Bronchial epithelial cell (primary cell): ENCODE measurements at regions not wholly inside any gene's neighbourhood (a gene's known extent, or its start where the extent isn't known, plus 50 kb on each side); places are given as distances from the start of the nearest gene placed in this dataset.

Experiments
- DNase-seq: peaks from one replicate; pipeline ENCODE4 v3.0.0-alpha.2; 2010; ENCODE audit warnings: low read depth
- FAIRE-seq: peaks from 2 replicates; lab custom pipeline; 2011; peaks lifted over from hg19 to GRCh38; lab: Jason Lieb, UNC
- H3K27me3 ChIP-seq: 2 replicates; pipeline ENCODE4 v1.5.1; 2011; ENCODE audit warnings: low read length; ENCODE audit not compliant: control insufficient read depth, insufficient read depth
- H3K36me3 ChIP-seq: 2 replicates; pipeline ENCODE4 v1.5.1; 2011; ENCODE audit warnings: low read length; ENCODE audit not compliant: control insufficient read depth, insufficient read depth
- H3K4me3 ChIP-seq: 2 replicates; pipeline ENCODE4 v1.5.1; 2011; ENCODE audit warnings: mild to moderate bottlenecking, low read depth, low read length, control low read depth
- CTCF ChIP-seq: IDR thresholded peaks from 2 replicates; pipeline ENCODE4 v1.5.1; 2011; ENCODE audit warnings: mild to moderate bottlenecking, moderate library complexity, low read length, control low read depth, inconsistent platforms; ENCODE audit not compliant: insufficient read depth, severe bottlenecking

DNA sequence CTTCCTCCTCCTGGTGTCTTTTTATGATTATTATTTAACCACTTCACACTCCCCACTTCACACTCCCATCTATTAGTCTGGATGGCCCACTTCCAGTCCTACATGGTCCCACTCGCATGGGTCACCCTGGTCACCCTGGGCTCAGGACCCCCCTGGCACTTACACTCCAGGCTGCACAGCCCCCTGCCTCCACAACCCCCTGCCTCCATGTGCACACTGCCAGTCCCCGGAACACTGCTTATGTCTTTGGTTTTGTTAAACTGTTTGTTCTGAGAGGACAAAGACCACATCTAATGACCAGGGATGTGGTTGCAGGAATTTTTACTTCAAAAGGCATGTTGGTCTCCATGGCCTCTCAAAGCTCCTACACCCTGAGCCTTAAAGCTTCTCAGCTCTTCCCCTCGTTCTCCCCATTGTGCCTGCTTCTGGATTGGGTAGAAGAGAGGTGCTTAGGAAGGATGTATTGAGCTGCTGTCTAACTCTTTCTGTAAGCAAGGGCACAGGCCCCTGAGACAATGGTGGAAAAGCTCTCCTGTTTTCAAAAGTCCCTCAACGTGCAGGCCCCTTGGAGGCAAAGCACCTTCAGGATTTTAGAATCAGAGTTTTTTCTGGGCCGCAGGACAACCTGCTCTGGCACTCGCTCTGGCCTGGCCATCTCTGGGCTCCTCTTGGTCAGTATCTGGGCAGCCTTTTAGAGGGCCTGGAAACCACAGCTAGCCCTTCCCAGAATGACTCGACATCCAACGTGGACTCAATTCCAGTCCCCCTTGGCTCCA, 150.0 kb upstream of the HAAO start:
- no peak for DNase-seq
- Histone ChIP-seq H3K4me3 (no peak overlapping the region), H3K36me3 (no peaks in the 10 kb centered on the region), H3K27me3 (no peaks in the 10 kb centered on the region)
- FAIRE-seq, result no peak
- TF ChIP-seq CTCF, result no peak

- H3K27me3 ChIP-seq, result no peaks in the 10 kb centered on the region
- TF ChIP-seq CTCF, result no peak
- no peak overlapping the region for H3K4me3 ChIP-seq
- FAIRE-seq, result no peak
- H3K36me3 ChIP-seq, result no peaks in the 10 kb centered on the region
- DNase-seq, result no peak
These were observed 149.3 kb upstream of the HAAO start for GRCh38 chr2:42941633-42942176.

GRCh38 chr2:42939411-42940206, 147.2 kb upstream of the HAAO start:
- no peak for FAIRE-seq
- H3K27me3 ChIP-seq, result no peaks in the 10 kb centered on the region
- no peak for DNase-seq
- no peak overlapping the region for H3K4me3 ChIP-seq
- TF ChIP-seq CTCF, result no peak
- no peaks in the 10 kb centered on the region for H3K36me3 ChIP-seq

DNA sequence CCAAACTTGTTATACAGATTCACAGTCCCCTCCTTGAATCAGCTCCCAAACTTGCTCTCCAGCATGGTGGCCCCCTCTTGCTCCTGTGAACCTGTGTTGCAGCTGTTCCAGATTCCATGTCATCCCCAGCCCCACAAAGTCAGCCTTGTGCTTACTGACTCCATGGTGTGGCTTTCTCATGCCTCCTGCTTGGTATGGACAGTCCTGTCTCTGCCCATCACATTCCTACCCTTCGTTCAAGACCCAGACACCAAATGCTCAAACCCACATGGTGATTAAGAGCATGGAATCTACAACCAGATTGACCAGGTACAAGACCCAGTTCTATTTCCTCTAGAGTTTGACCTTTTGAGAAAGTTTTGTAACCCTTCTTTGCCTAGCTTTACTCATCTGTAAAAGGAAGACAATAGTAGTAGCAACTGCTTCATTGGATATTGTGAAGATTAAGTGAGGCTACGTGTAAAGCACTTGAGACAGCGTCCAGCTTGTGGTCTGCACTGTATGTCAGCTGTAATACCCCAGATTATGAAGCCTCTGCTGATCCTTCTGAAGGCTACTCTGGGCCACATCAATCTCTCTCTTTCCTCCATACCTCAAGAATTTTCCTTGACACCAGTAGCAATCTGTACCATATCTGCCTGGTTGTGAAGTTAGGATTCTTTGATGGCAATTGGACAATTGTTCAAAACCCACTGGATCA, 146.4 kb upstream of the HAAO start:
- no peak for FAIRE-seq
- H3K36me3 ChIP-seq, result no peaks in the 10 kb centered on the region
- no peak for DNase-seq
- no peak overlapping the region for H3K4me3 ChIP-seq
- no peaks in the 10 kb centered on the region for H3K27me3 ChIP-seq
- TF ChIP-seq CTCF, result no peak

DNA sequence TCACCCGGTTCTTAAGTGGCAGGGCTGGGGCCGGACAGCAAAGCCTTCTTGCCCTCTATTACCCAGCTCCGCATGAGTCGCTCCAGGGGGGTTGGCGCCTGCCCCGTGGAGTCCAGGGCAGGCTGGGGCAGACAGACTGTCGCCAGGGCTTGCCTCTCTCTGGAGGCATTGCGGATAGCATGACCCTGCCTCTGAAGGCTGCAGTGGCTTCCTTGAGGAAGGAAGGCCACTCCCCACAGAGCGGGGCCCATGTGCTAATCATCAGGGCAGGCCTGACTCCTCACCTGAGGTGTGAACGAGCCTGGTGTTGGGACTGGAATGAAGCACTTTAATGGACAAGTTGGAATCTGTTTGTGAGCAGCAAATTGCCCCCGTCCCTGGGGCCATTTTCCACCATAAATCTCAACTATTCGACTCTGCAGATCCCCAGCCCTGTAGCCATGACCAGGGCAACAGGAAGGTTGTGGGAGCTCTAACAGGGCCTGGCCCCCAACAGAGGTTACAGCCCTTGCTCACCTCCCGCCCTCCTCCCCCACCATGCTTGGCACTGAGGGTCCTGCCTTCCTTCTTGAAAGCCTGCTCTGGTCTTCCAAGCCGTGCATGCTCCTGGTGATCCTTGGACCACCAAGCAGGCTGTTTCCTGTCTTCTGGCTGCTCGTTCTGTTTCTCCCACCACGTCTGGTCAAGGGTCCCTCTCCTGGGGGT, 144.9 kb upstream of the HAAO start:
- FAIRE-seq (no peak), DNase-seq (peak; percentile 95)
- Histone ChIP-seq H3K27me3 (no peaks in the 10 kb centered on the region), H3K4me3 (no peak overlapping the region), H3K36me3 (no peaks in the 10 kb centered on the region)
- TF ChIP-seq CTCF, result no peak
